HG02571 (cell line): ENCODE measurements at regions not wholly inside any gene's neighbourhood (a gene's known extent, or its start where the extent isn't known, plus 50 kb on each side); places are given as distances from the start of the nearest gene placed in this dataset.

Experiments
- ATAC-seq: cut with Tn5 transposase; IDR thresholded peaks from one replicate; pipeline ENCODE4 v1.9.1; 2021; ENCODE audit warnings: mild to moderate bottlenecking, moderate library complexity; ENCODE audit not compliant: unreplicated experiment

- ATAC-seq, result no peak
Observed at GRCh38 chr13:106433066-106433465, 102.4 kb downstream of the EFNB2 start.

DNA sequence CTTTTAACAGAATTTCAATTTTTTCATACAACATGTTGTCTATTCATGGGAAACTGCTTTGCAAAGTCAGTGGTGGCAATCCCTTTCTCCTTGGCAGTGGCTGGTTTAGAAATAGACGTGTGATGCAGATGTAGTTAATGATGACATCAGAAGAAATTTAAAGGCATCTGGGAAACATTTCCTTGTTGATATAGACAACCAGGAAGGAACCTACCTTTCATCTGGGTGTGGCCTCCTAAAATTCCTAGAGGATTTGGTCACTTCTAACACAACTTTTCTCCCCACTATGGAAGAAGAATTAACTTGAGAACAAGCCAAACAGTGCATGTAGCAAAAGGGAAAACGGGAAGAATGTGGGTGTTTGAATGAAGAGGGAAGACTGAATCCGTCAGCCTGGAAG is 102.8 kb downstream of the EFNB2 start:
- ATAC-seq, result no peak

- no peak for ATAC-seq
Observed at GRCh38 chr13:106426909-106427308, 108.6 kb downstream of the EFNB2 start.

DNA sequence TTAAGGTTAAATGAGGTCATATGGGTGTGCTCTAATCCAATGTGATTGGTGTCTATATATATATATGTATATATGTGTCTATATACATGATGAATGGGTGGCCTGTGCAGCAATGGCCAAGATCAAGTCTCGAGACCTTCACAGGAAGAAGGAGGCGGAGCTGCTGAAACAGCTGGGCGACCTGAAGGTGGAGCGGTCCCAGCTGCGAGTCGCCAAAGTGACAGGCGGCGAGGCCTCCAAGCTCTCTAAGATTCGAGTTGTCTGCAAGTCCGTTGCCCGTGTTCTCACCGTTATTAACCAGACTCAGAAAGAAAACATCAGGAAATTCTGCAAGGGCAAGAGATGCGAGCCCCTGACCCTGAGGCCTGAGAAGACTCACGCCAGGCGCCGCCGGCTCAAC is 109.8 kb downstream of the EFNB2 start:
- no peak for ATAC-seq

- ATAC-seq, result no peak
Observed at GRCh38 chr13:106424805-106425204, 110.7 kb downstream of the EFNB2 start.

- ATAC-seq, result no peak
Observed at GRCh38 chr13:106423530-106423929, 111.9 kb downstream of the EFNB2 start.

DNA sequence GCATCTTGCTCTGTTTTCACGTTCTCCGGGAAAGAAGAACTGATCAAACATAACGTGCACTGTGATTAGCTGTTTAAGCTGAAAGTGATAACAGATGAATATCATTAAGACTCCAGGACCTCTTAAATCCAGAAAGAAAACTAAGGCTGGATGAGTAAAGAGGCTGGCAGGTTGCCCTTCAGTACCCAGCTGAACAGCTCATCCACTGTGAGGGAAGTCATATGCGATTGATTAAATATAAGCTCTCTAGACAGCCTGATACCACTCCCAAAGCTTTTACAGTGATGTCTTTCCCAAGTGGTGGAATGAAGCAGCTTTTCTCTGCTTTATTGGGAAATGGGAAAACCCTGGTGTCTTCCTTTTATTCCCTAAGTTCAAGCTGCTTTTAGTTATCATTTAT is 116.9 kb downstream of the EFNB2 start:
- no peak for ATAC-seq

DNA sequence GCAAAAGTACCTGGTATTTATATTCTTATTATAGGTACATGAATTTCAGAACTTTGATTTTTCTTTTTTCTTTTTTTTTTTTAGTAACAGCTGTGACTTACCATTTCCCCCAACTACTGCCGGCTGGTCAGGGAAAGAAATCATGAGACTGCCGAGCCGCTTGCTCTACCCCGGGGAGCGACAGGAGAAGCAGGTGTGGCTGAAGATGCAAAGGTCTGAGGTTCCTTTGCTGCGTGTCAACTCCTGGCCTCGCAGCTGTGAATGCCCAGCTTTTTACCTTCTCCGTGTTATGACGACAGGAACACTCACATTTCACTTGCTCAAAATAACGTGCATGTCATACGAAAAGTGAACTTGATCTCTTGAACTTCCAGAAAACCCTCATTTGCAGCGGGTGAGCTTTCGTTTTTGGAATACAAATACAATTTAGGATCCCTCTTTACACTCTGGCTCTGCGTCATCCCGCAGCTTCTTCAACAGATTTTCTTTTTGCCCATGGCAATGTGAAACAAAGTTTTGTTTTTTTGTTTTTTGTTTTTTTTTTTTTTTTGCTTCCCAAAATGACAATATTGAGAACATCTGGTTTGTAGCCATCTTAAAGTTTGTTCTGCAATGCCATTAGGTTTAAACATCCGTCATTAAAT is 117.9 kb downstream of the EFNB2 start:
- no peak for ATAC-seq

- no peak for ATAC-seq
Observed at GRCh38 chr13:106416645-106417044, 118.8 kb downstream of the EFNB2 start.

- ATAC-seq, result no peak
Observed at GRCh38 chr13:106415971-106416370, 119.5 kb downstream of the EFNB2 start.

DNA sequence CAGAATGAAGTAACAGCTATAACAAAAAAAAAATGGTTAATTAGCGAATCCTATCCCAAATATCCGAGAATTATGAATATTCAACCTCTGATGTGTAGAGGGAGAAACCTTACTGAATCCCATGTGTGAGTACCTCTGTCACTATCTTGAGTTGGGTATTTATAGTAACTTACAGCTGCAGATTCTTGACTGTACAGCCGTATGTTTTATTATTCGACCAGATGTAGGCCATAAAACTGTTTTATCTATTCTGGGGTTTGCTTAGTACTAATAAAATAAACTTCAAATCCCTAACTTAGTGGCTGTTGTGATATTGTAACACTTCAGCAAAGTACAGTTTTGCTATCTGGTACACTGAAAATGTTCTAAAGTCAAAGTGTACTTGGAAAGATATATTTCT is 120.0 kb downstream of the EFNB2 start:
- ATAC-seq, result no peak

DNA sequence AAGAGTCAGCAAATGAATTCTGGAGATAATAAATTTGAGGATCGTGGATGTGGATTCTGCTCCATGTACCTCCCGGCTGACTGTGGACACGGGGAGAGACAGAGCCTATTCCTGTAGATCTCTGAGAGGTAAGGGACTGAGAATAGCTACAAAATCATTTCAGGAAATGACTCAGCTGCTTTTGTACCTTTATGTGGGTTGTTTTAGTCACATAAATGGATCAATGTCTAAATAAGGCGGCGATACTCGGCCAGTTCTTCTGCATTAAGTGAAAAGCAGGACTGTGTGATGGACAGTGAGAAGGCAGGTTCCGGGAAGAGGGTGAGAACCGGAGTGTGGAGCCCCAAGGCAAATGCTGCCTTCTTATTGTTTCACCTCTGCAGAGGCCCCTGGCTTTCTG is 128.1 kb downstream of the EFNB2 start:
- no peak for ATAC-seq

DNA sequence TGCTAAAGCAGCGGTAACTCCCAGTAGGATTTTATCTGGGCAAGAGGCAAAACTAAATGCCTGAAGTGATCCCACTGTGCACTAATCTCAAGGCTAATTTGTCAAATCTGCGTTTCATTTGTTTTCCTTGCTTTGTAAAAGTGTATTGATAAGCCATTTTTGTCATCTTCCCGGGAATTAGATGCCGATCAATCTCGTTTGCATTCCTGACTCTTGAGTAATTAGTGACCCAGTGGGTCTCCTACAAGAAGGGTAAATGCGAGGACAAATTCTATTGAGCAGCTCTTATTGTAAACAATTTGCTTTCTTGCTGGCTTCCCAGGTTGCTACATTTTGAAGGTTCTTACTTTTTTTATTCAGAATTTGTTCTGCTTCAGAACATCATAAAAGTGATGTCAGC is 129.7 kb downstream of the EFNB2 start:
- ATAC-seq, result no peak

GRCh38 chr13:106403280-106403679 is 132.2 kb downstream of the EFNB2 start:
- no peak for ATAC-seq

DNA sequence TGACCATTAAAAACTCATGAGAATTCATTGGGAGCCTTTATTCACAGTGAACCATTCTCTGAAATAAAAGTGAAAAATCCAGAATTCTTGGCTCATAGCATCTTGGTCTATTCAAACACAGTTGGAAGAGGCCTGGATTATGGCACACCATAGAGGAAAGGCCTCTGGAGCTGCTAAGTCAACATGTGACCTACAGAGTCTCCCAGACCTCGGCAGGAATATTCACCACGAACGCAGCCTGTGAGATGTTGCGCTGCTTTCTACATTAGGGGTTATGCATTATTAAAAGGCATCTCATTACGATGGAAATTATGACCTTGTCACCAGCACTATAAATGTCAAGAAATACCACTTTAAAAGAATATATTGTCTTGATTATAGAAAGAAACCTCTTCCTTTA is 132.6 kb downstream of the EFNB2 start:
- no peak for ATAC-seq

DNA sequence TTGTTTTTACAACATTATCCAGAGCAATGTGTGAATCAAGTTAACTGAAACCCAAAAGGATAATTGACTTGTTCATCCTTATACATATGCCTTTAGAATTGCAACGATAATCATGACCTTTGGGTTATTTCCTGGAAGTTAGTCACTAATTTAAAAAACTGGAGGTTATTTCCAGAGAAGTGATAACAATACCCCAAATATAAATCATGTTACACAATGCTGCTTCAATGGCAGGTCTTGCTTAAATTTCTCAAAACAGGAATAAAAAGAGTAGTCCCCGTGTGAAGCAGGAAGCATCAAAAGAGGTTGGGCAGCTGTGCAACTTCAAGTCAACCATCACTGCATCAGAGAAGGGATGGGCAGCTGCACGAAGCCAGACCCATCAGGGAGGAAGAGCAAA is 134.4 kb downstream of the EFNB2 start:
- ATAC-seq, result no peak

DNA sequence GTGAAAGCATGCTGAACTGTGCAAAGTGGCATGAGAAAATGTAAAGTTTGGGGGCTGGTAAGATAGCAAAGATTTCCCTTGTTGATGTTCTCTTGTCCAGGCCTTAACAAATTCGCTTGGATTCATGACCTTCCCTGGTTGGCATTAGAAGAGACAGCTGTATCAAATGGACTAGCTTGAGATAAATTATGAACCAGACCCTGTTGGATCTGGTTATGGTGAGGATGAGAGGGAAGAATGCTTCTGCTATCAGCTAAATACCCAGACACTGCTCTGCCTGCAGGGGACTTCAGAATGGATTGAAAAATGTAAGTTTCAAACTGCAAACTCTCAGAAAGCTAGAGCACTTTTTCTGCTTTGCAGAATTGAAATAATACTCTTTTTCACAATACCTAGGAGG is 135.2 kb downstream of the EFNB2 start:
- no peak for ATAC-seq

- no peak for ATAC-seq
Observed at GRCh38 chr13:106398289-106398688, 137.2 kb downstream of the EFNB2 start.

DNA sequence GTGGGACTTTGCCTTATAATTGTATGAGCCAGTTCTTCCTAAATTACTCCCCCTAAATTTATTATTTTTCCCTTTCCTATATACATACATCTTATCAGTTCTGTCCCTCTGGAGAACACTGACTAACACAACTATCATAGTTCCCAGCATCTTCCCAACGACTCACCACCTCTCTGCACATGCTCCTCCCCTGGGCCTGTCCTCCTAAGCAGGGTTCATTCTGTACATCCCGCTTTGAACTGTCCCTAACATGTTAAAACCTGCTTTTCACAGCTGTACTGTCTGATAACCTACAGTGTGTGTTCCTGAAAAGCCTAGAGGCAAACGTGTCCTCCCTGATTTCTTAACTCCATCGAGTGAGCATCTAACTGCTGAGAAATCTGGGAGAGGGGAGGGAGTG is 141.7 kb downstream of the EFNB2 start:
- ATAC-seq, result no peak

- ATAC-seq, result no peak
Observed at GRCh38 chr13:106391681-106392080, 143.8 kb downstream of the EFNB2 start.

- ATAC-seq, result no peak
Observed at GRCh38 chr13:106391271-106391670, 144.2 kb downstream of the EFNB2 start.

DNA sequence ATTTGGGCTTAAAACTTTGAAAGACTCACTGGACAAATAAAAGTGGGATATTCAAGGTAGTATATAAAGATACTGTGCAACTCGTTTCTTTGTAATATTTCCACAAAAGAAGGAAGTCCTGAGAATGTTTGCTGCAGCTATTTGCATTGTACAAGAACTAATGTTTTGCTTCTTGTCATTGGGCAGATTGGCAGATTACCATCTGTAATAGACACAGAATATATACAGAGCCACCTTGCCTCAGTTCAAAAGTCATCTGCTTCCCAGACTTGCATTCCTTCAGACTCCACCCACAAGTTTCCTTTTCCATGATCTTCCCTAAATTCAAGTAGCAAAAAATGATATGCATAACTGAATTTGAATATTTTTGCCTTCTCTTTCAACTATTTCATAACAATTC is 145.1 kb downstream of the EFNB2 start:
- ATAC-seq, result no peak

GRCh38 chr13:106385654-106386053 is 149.8 kb downstream of the EFNB2 start:
- ATAC-seq, result no peak
